GM12865 (cell line): ENCODE measurements at regions not wholly inside any gene's neighbourhood (a gene's known extent, or its start where the extent isn't known, plus 50 kb on each side); places are given as distances from the start of the nearest gene placed in this dataset.

Source experiments
- DNase-seq: peaks from one replicate; pipeline ENCODE4 v3.0.0; 2010; ENCODE audit warnings: low read depth
- H3K4me3 ChIP-seq: 2 replicates; pipeline ENCODE4 v1.5.1; 2011; ENCODE audit warnings: mild to moderate bottlenecking, low read depth, low read length, control low read depth
- TF ChIP-seq, protein P1 (sequence below): IDR thresholded peaks from 2 replicates; pipeline ENCODE4 v1.5.1; 2011; ENCODE audit warnings: low read length, control low read depth, low read depth, inconsistent platforms; ENCODE audit not compliant: insufficient read depth; ENCODE audit errors: missing control alignments

DNA sequence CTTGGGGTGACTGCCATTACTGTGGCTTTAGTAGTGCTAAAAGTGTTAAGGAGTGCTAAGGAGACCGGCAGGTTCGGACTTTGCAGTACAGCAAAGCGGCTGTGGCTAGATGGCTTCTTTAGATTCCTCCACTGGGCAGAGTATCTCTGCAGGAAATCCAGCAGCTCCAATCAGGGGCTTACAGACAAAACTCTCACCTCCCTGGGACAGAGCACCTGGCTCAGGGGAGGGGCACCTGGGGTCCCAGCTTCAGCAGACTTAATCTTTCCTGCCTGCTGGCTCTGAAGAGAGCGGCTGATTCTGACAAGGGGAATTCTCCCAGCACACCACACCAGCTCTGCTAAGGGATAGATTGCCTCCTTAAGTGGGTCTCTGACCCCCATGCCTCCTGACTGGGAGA is 668.8 kb upstream of the TENM4 start:
- no peak for DNase-seq
- TF ChIP-seq, protein P1, sequence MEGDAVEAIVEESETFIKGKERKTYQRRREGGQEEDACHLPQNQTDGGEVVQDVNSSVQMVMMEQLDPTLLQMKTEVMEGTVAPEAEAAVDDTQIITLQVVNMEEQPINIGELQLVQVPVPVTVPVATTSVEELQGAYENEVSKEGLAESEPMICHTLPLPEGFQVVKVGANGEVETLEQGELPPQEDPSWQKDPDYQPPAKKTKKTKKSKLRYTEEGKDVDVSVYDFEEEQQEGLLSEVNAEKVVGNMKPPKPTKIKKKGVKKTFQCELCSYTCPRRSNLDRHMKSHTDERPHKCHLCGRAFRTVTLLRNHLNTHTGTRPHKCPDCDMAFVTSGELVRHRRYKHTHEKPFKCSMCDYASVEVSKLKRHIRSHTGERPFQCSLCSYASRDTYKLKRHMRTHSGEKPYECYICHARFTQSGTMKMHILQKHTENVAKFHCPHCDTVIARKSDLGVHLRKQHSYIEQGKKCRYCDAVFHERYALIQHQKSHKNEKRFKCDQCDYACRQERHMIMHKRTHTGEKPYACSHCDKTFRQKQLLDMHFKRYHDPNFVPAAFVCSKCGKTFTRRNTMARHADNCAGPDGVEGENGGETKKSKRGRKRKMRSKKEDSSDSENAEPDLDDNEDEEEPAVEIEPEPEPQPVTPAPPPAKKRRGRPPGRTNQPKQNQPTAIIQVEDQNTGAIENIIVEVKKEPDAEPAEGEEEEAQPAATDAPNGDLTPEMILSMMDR = no peak
- H3K4me3 ChIP-seq = no peak overlapping the region

DNA sequence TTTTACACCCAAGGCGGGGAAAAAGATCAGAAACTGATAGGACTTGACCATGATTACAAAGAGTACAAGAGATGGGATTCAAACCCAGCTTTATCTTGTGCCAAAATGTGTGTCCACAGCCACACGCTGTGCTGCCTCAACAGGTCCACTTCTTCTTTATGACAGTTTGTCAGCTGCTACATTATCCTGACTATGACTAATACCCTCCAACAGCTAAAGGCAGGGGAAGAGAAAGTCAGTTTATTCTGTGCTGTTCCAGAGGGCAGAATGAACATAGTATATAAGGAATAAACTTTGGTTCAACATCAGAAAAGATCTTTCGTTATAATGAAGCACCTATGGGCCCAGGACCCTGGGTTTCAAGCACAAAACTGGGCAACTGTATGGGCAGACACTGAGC is 668.2 kb upstream of the TENM4 start:
- TF ChIP-seq, protein P1 = no peak
- no peak for DNase-seq

DNA sequence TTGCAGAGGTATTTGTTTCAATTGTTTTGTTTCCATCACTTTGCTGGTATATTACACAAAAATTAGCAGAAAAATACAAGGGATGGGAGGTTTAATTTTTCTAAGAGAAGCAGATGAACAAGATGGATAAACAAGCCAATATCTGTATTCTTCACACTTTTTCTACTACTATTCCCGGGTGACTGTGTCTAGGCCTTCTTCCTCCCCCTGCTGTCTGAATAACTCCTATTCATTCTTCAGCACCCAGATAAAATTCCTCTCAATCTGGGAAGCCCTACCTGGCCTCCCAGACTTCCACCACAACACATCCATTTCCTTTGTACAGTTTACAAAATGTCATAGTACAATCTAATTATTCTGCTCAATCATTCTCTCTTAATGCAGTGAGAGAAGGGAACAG is 666.6 kb upstream of the TENM4 start:
- no peak overlapping the region for H3K4me3 ChIP-seq
- TF ChIP-seq, protein P1 = no peak
- DNase-seq = no peak

More for the DNA sequence above, 668.2 kb upstream of the TENM4 start:
- H3K4me3 ChIP-seq = no peak overlapping the region

DNA sequence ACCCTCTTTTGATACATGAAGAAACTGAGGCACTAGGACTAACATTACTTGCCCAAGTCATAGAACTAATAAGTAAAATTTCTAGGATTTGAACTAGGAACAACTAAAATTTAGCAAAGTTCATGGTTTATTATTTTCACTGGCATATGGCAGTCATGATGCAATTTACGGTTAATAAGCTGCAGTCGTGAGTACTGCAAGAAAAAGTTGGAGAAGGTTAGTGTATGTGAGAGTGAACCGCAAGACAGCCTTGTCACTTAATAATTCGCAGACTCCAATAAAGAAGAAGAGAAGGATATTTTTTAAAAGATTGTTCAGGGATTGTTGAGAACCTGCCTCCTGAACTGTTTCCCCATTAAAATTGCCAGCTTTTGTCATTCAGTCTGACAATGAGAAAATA is 663.4 kb upstream of the TENM4 start:
- H3K4me3 ChIP-seq = no peak overlapping the region
- TF ChIP-seq, protein P1 = no peak
- DNase-seq = no peak

DNA sequence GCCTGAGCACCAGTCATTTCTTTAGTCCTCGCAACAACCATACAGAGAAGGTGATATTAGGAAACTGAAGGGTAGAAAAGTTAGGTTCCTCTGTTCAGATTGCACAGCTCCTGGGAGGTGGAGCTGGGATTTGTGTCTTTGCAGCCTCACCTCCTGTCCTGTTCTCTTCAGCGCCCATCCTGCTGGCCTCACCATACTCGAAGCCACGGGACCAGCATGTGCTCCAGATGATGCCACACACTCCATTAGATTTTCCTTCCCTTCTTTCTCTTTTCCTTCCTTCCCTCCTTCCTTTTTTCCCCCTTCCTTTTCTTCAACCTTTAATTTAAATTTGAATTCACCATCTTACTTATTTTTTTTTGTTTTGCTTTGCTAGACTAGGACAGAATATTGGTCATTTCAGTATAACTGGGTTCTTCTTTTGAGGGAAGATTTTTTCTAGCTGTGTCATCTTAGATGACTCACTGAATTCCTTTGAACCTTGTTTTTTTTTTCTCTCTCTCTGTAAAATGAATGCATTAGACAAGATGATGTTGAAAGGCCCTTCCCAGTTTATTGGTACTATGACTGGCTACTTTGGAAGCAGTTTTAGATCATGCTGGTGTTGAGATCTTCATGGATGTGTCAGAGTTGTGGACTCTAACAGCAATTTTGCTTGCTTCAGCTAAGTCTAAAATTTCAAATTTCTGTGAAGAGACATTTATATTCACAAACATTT is 662.5 kb upstream of the TENM4 start:
- H3K4me3 ChIP-seq = no peak overlapping the region
- DNase-seq = no peak

DNA sequence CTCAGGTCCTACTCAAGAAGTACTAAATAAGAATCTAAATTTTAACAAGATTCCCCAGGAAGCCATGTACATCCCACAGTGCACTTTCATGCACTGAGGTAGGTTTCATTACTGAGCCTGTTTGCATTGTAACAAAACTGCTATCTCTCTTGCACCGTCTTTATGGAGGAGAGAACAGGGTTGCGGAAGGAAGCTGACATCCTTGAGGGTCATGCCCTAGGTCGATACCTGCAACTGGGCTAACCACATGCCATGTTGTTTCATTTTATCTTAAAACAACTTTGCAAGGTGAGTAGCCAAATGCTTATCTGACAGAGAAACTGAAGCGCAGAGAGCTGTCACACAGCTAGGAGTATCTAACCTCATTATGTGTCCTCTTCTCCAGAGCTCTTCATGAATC is 656.3 kb upstream of the TENM4 start:
- no peak for DNase-seq
- TF ChIP-seq, protein P1 = no peak
- no peak overlapping the region for H3K4me3 ChIP-seq

More for the DNA sequence above, 662.5 kb upstream of the TENM4 start:
- TF ChIP-seq, protein P1 = no peak

DNA sequence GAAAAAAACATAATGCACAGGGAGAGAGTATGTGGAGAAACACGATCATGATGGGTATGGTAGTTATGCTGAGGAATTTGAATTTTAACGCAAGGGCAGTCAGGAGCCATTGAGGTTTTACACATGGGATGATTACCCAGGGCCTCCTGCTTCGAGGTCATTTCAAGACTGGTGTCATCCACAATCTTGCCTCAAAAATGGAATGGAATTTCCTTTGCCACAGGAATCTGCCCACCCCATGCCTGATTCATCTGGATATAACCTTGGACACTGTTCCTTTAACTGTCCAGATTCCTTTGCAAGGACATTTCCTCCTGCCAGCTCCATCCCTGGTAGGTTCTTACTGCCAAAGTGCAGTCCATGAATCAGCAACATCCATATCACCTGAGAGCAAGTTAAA is 655.9 kb upstream of the TENM4 start:
- no peak overlapping the region for H3K4me3 ChIP-seq
- no peak for DNase-seq
- TF ChIP-seq, protein P1 = no peak
